Large intestine (tissue), 3 donors: ENCODE measurements at regions not wholly inside any gene's neighbourhood (a gene's known extent, or its start where the extent isn't known, plus 50 kb on each side); places are given as distances from the start of the nearest gene placed in this dataset.

Experiments
- DNase-seq, 2 donors: peaks; one replicate each; pipeline versions ENCODE4 v3.0.0 to v3.0.0-alpha.2; 2013
- H3K27ac ChIP-seq: one replicate; pipeline ENCODE4 v1.5.1; 2013; ENCODE audit warnings: low read length
- H3K27me3 ChIP-seq: 2 replicates; pipeline ENCODE4 v1.6.1; 2013; ENCODE audit warnings: low read length; ENCODE audit not compliant: control insufficient read depth, insufficient read depth
- H3K36me3 ChIP-seq: 2 replicates; pipeline ENCODE4 v1.6.1; 2013; ENCODE audit warnings: low read length; ENCODE audit not compliant: control insufficient read depth, insufficient read depth
- H3K4me1 ChIP-seq: one replicate; pipeline ENCODE4 v1.6.1; 2013; ENCODE audit warnings: low read length; ENCODE audit not compliant: control insufficient read depth, insufficient read depth
- H3K4me3 ChIP-seq: one replicate; pipeline ENCODE4 v1.5.1; 2013; ENCODE audit warnings: low read length
- H3K9me3 ChIP-seq: one replicate; pipeline ENCODE4 v1.6.1; 2013; ENCODE audit warnings: mild to moderate bottlenecking, low read depth, low read length, moderate library complexity; ENCODE audit not compliant: control insufficient read depth
- WGBS: methylation state at CpG from one replicate; pipeline ENCODE4 v1.1.5; 2013; ENCODE audit warnings: low lambda C conversion rate; ENCODE audit not compliant: insufficient coverage; 5-methylcytosine and 5-hydroxymethylcytosine counted together

DNA sequence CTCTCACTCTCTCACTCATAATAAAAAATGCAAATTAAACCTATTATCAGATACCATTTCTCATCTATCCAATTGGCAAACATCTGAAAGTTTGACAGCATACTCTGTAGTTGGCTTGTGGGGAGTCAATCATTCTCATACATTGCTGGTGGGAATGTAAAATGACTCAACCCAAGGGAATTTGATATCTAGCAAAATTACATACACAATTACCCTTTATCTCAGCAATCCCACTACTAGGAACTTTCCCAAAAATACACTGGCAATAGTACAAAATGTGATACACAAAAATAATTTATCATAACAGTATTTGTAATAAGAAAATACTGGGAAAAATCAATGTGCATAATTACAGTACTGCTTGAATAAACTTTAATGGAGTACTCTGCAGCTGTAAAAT is 731.3 kb downstream of the DTWD2 start:
- no peak overlapping the region for H3K4me3 ChIP-seq
- no peak for DNase-seq
- H3K36me3 ChIP-seq = no peaks in the 10 kb centered on the region
- H3K4me1 ChIP-seq = no peaks in the 10 kb centered on the region
- H3K27me3 ChIP-seq = no peaks in the 10 kb centered on the region
- no peak overlapping the region for H3K27ac ChIP-seq
- no peaks in the 10 kb centered on the region for H3K9me3 ChIP-seq

DNA sequence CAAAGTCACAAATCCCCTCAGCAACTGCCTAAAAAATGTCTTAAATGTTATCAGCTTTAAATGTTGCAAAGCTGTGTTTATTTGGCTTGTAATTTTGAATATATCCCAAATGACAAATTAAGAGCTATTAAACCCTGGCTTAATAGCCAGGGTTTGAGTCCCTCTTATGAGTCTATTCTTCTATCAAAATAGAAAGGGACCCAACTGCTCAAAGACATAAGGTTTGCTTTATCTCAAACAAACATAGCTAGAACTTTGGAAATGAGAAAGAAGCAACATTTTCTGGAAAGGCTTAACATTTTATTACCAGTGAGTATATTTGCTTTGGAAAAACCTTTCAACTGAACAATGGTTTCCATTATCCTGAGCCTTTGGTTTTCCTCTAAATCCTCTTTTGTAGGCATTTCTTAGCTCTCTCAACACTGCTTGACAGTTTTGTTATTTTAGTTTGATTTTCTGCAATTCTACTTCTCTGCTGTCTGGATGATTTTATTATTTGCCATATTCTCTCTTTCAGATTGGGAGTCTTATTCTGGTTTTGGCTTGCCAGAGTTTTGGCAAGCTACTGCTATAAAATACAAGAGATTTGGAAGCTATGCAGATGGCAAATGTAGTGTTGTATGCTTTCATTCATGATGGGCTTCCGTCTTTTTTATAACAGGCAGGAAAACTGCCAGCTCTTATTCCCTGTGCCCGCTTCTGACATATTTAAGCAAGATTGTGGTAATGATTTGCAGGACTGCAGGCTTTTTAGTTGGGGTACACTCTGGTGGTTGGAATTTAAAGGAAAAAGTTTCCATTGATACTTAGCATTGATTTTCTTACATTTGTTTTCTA is 734.9 kb downstream of the DTWD2 start:
- Histone ChIP-seq H3K4me1 (no peaks in the 10 kb centered on the region), H3K27me3 (no peaks in the 10 kb centered on the region), H3K27ac (no peak overlapping the region), H3K4me3 (no peak overlapping the region), H3K36me3 (no peaks in the 10 kb centered on the region), H3K9me3 (peaks cover 12% of the 10 kb centered on the region)
- no peak for DNase-seq
- 100% methylated on average over 1 of the region's 2 CpGs for WGBS

DNA sequence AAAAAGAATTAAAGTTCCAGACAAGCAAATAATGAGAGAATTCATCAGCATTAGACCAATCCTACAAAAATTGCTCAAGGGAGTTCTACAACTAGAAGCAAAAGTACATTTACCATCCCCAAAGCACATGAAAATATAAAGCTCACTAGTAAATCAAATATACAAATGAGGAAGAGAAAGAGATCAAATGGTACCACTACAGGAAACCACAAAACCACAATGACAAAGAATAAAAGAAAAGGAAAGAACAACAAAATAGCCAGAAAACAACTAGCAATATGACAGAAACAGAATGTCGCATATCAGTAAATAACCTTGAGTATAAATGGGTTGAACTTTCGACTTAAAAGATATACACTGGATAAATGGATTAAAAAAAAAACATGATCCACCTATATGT is 739.0 kb downstream of the DTWD2 start:
- H3K4me1 ChIP-seq = no peaks in the 10 kb centered on the region
- H3K4me3 ChIP-seq = no peak overlapping the region
- no peak for DNase-seq
- H3K36me3 ChIP-seq = no peaks in the 10 kb centered on the region
- no peaks in the 10 kb centered on the region for H3K27me3 ChIP-seq
- no peak overlapping the region for H3K27ac ChIP-seq
- peaks cover 18% of the 10 kb centered on the region for H3K9me3 ChIP-seq
- WGBS = 100% methylated on average over 2 of the region's 2 CpGs

DNA sequence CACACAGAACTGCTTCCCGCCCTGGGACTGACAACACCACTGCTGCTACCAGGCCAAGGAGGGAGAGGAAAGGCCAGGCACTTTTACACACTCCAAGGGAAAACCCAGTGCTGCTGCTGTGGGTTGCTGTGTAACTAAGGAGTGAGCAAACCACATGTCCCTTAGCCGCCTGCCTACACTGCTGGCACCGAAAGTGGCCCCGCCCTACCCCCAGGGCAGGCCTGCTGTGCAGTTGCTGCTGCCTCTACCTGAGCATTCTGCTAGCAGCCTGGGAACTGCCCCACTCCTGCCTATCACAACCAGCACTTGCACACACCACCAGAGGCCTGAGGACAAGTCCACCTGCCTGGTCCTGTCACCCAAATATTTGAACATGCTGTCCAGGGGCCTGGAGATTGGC is 740.9 kb downstream of the DTWD2 start:
- H3K9me3 ChIP-seq = peaks cover 18% of the 10 kb centered on the region
- no peaks in the 10 kb centered on the region for H3K27me3 ChIP-seq
- no peak overlapping the region for H3K27ac ChIP-seq
- no peaks in the 10 kb centered on the region for H3K4me1 ChIP-seq
- DNase-seq = no peak
- H3K36me3 ChIP-seq = no peaks in the 10 kb centered on the region
- no peak overlapping the region for H3K4me3 ChIP-seq
- WGBS = no CpG with 5 or more reads among the region's 4 CpGs

DNA sequence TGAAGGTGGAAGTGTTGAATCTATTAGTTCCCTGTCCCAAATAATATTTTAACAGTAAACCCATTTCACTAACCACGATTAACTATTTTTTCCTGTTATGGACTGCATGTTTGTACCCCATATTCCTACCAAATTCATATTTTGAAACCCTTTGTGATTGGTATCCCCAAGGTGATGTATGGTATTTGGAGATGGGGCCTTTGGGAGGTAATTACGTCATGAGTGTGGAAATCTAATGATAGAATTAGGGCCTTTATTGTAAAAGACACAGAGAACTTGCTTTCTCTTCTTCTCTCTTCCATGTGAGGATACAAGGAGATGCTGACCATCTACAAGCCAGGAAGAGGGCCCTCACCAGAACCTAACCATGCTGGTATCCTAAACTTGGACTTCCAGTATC is 744.7 kb downstream of the DTWD2 start:
- Histone ChIP-seq H3K4me1 (no peaks in the 10 kb centered on the region), H3K27me3 (no peaks in the 10 kb centered on the region), H3K9me3 (peaks cover 7% of the 10 kb centered on the region), H3K36me3 (no peaks in the 10 kb centered on the region), H3K27ac (no peak overlapping the region), H3K4me3 (no peak overlapping the region)
- DNase-seq = no peak
- no CpG with 5 or more reads among the region's 2 CpGs for WGBS

DNA sequence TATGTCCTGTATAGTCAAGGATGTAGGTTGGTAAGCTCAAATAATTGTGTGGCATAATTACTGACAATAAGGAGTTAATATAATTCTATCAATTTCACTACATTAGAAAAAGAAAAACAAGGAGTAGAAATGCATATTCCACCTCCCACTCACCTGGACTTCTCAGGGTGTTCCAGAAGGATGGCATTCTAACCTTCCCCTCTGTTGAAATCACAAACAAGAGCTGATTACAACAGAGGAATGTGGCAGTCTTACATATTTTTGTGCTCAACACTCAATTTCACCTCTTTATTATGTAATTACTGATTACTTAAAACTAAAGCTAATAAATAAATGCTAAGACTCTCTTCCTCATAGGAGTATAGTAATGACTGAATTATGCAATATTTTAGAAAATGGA is 745.3 kb downstream of the DTWD2 start:
- no peak for DNase-seq
- Histone ChIP-seq H3K4me3 (no peak overlapping the region), H3K27me3 (no peaks in the 10 kb centered on the region), H3K36me3 (no peaks in the 10 kb centered on the region), H3K27ac (no peak overlapping the region), H3K4me1 (no peaks in the 10 kb centered on the region), H3K9me3 (peaks cover 5% of the 10 kb centered on the region)

DNA sequence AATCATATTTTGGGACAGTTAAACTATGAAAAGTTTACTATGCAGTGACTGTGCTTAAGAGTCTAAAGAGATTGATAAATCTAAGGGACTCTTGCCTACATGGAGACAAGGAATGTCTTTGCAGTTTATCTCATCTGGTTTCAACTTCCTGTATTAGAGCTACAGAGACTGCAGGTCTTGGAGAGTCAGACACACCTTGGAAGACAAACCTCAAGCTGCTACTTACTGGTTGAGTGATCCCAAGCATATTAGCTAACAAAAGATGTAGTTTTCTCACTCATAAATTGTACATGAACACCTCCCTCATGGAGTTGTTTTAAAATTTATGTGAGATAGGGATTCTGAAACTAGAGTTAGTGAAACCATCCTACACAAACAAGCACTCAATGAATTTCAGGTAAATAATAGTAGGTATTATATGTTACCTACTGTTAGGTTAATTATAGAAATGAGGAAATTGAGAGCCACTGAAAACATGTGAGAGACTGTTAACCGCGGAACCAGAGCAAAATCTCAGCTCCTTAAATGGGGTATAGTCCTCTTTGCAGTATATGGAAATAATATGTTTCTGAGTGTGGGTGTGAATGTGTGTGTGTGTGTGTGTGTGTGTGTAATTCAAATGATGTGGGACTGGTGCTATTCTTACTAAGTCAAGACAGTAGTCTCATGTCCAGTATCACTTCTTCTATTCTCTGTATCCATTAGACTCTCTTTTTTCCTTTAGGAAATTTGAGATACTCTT is 752.1 kb downstream of the DTWD2 start:
- no peaks in the 10 kb centered on the region for H3K4me1 ChIP-seq
- no peaks in the 10 kb centered on the region for H3K9me3 ChIP-seq

DNA sequence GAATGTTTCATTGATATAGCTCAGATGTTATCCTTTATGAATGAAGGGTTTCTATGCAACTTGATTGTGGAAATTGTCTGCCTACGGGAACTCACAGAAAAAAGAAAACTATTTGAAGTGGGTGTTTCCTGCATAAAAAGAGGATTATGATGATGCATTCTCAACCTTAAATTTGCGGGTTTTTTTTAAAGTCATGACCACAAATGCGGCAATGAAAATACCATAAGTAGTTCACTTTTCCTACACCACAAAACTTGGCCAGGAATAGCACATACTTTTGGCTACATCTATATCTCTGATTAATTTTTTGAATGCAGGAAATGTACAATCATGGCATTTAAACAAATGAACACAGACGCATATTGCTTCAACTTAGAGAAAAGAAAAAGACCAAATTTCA is 754.7 kb downstream of the DTWD2 start:
- 83% methylated on average over 2 of the region's 4 CpGs for WGBS

More for the DNA sequence above, 752.1 kb downstream of the DTWD2 start:
- H3K4me3 ChIP-seq = no peak overlapping the region
- no peaks in the 10 kb centered on the region for H3K36me3 ChIP-seq
- H3K27me3 ChIP-seq = no peaks in the 10 kb centered on the region
- no peak overlapping the region for H3K27ac ChIP-seq
- DNase-seq = no peak
- WGBS = 100% methylated on average over 2 of the region's 2 CpGs

DNA sequence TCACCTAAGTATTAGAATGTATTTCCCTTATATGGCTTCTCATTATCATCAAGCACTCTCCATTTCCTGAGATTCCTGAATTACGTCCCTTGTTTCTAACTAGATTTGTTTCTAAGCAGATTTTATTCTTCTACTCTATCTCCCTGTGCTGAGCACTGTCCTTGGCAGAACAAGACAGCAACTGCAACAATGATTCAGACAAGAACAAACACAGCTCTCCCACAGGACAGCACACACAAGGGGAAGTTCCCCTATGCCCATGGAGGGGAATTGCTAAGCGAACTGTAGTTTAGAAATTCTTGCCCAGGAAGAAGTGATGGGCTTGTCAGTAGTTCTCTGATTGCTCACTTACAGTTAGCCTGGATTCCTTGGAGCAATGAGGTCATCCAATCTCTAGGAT is 759.9 kb downstream of the DTWD2 start:
- no peaks in the 10 kb centered on the region for H3K9me3 ChIP-seq
- DNase-seq = no peak
- H3K27ac ChIP-seq = no peak overlapping the region
- WGBS = 57% methylated on average over 1 of the region's 2 CpGs
- no peaks in the 10 kb centered on the region for H3K4me1 ChIP-seq
- H3K4me3 ChIP-seq = no peak overlapping the region
- no peaks in the 10 kb centered on the region for H3K27me3 ChIP-seq
- H3K36me3 ChIP-seq = no peaks in the 10 kb centered on the region

More for the DNA sequence above, 754.7 kb downstream of the DTWD2 start:
- DNase-seq = no peak
- H3K9me3 ChIP-seq = no peaks in the 10 kb centered on the region
- no peaks in the 10 kb centered on the region for H3K4me1 ChIP-seq
- H3K4me3 ChIP-seq = no peak overlapping the region
- H3K27ac ChIP-seq = no peak overlapping the region
- no peaks in the 10 kb centered on the region for H3K36me3 ChIP-seq
- no peaks in the 10 kb centered on the region for H3K27me3 ChIP-seq

DNA sequence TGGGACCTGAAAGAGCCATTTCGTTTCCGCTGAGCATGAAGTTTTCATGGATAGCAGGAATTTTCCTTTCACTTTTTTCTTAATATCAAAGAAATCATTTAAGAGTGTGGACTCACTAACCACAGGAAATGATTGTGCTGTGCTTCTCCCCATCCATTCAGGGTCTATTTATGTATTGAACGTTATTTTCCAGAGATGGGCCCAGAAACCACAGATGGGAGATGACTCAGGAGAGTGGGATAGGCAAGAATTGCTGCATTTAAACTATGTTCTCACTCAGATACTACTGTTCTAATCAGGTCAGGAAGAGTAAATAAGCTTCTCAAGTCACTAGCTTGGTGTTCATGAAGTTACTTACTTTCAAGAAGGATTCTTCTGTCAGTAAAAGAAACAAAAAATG is 763.8 kb downstream of the DTWD2 start:
- 100% methylated on average over 2 of the region's 3 CpGs for WGBS
- H3K4me1 ChIP-seq = no peaks in the 10 kb centered on the region
- H3K4me3 ChIP-seq = no peak overlapping the region
- H3K27ac ChIP-seq = no peak overlapping the region
- DNase-seq = no peak
- no peaks in the 10 kb centered on the region for H3K9me3 ChIP-seq
- no peaks in the 10 kb centered on the region for H3K27me3 ChIP-seq
- no peaks in the 10 kb centered on the region for H3K36me3 ChIP-seq
